G401 (cell line): ENCODE measurements at regions not wholly inside any gene's neighbourhood (a gene's known extent, or its start where the extent isn't known, plus 50 kb on each side); places are given as distances from the start of the nearest gene placed in this dataset.
A peak's percentile ranks its signal among the peaks of the same experiment; 100 is the strongest.
"Not testable (repeated sequence)": the region's sequence is repeated elsewhere in the genome, so short reads cannot be mapped to it uniquely, and the experiment has no call there.

Experiments
- DNase-seq: peaks from one replicate; pipeline ENCODE4 v3.0.0-alpha.2; 2015; ENCODE audit warnings: low spot score
- in situ Hi-C: cut with HindIII; loops from 2 replicates; pipeline ENCODE4 v1.10.0; 2016; ENCODE audit warnings: low sequenced_read_pairs, mixed read lengths

DNA sequence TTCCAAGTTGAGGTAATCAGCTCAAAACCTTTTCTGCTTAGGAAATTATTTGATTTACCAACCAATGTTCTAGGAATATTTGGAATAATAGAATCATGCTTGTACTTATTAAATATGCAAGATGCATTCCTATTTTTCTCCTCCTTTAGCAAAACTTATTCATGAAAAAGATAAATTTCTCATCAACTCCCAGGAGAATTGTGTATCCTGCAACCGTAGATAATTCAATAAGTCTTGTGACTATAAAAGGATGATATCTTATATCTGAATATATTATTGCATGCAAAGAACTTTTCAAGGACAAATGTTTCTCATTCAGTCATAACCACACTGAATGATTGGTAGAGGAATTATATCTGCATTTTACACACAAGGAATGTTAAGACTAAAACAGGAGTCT is 84.9 kb upstream of the CCNG1 start:
- in situ Hi-C loops, result no loop called here
- DNase-seq, result no peak

DNA sequence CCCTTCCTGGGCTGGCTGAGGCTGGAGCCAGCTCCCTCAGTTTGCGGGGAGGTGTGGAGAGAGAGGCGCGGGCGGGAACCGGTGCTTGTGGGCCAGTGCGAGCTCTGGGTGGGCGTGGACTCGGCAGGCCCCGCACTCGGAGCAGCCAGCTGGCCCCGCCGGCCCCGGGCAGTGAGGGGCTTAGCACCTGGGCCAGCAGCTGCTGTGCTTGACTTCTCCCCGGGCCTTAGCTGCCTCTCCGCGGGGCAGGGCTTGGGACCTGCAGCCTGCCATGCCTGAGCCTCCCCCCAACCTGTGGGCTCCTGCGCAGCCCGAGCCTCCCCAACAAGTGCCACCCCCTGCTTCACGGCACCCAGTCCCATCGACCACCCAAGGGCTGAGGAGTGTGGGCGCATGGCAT is 81.6 kb upstream of the CCNG1 start:
- in situ Hi-C loops, DNase-seq: not testable (repeated sequence)

DNA sequence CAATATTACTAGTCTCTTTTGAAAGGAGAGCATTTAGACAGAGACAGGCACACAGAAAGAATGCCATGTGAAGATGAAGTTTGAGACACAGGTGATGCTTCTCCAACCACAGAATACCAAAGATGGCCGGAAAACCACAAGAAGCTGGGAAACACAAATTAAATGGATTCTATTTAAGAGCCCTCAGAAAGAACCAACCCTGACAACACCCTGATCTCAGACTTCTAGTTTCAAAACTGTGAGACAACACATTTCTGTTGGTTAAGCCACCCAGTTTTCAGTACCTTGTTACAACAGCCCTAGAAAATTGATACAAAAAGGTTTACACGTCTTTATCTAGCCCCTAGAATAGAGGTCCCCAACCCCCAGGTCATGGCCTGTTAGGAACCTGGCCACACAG is 79.8 kb upstream of the CCNG1 start:
- in situ Hi-C loops, result no loop called here
- no peak for DNase-seq

DNA sequence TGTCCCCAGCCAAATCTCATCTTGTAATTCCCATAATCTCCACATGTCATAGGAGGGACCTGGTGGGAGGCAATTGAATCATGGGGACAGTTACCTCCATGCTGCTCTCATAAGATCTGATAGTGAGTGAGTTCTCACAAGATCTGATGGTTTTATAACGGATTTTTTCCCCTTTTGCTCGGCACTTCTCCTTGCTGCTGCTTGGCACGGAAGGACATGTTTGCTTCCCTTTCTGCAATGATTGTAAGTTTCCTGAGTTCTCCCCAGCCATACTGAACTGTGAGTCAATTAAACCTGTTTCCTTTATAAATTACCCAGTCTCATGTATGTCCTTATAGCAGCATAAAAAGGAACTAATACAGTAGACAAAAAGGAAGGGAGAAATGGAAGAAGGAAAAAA is 76.7 kb upstream of the CCNG1 start:
- DNase-seq, result no peak
- in situ Hi-C loops, result no loop called here

DNA sequence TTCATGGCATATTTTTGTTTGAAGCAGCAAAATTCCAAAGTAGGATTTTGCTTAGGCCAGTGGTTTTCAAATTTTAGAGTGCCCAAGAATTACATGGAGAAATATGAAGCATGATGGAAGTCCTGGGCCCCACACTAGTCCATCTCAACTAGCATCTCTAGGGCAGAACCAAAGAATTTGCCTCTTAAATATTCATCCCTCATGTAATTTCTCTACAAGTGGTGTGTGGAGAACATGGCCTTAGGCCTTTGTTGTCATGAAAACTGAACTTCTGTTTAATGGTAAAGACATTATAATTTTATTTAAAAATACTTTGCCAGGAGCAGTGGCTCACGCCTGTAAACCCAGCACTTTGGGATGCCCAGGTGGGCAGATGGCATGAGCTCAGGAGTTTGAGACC is 75.9 kb upstream of the CCNG1 start:
- in situ Hi-C loops, result no loop called here
- no peak for DNase-seq

DNA sequence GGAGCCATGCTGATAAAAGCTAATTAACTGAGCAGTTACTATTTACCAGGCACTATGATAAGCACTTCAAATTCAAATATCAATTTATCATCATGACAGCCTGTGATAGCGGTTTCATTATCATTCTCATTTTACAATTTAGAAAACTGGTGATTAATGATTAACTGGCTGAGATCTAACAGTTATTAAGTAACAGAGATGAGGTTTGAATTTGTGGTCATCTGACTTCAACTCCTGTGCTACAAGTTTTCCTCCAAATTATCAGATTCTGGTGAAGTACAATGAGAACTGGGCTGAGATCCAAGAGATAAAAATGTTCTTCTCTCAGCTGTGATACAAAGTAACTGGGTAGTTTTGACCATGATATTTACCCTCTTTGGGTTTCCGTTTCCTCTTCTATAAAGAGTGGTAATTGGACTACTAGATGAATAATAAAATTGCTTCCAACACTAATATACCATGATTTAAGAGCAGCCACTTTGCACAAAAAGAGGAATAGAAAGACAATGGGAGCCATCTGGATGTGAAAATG is 74.5 kb upstream of the CCNG1 start:
- in situ Hi-C loops, result no loop called here
- no peak for DNase-seq

DNA sequence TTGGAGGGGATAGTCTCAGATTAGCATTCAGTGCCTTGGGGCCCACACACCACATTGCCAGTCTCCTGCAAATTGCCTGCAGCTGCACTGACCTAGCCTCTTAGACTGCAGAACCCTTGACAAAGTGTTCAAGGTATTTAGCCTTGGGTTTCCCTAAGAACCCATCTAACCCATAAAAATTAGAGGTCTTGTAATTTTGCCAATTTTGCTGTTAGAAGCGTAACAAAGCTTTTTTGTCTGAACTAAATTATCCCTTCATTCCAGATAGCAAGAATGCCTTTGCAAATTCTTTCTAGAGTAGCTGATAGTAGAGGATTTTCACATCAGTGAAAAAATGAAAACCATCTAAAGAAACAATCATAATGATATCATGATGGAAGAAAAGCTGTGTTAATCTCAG is 74.0 kb upstream of the CCNG1 start:
- DNase-seq, result no peak
- in situ Hi-C loops, result no loop called here

DNA sequence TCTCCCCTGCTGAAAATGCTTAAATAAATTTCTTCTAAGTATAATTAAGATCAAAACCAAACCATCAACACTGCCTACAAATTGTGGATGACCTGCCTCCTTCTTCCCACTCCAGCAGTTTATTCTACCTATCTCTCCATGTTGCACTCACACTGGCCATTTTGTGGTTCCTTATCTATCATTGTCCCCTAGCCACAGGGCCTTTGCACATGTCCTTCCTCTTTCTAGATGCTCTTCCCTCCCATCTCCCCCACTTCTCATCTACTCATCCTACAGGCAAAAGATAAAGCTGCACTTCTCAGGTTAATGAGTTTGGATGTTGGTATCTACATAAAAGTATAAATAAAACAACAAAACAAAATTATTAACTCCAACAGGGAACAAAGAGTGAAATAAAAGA is 70.6 kb upstream of the CCNG1 start:
- in situ Hi-C loops, result no loop called here
- no peak for DNase-seq

DNA sequence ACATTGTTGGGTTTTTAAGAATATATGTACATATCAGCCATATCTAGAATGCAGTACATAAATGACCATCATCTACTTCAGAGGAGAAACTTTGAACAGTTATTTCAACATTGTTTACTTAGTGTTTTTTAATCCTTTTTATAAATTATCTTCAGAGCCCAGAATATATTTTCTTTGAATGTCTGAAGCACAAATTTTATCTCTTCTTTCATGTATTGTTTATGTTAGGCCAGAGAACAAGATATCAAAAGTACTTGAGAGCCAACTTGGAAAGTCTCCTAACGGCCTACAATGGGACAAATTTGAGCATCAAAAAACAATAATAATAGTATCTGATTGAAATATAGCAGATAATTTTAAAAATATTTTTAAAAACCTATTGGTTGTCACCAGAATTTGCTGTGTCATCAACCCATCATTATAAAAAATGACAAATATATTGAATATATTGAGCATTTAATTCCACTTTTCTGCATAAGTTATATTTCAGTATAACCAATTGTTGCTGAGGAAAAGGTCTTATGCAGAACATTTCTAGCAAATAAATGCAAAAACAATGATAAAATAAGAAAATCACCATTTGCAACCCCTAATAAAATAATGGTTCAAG is 67.5 kb upstream of the CCNG1 start:
- no peak for DNase-seq
- in situ Hi-C loops, result no loop called here

DNA sequence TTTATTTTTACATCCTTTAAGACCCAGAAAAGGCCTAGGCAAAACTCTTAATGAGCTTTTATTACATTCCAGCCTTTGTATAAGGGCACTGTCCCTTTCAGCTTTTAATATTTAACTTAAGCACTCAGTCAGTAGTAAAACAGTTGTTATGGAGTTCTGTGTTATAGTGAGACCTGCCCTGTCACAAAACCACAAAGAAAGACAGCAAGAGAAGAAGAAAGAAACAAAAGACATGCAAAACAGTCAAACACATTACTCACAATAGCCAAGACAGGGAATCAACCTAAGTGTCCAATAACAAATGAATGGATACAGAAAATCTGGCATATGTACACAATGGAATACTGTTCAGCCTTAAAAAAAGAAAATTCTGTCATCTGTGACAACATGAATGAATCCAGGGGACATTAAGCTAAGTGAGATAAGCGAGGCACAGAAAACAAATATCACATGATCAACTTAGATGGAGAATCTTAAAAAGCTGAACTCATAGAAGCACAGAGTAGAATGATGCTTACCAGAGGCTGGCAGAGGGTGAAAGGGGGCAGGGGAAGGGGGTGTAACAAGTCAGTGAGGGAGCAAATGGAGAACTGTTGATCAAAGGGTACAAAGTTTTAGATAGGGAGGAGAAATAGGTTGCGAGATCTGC is 63.8 kb upstream of the CCNG1 start:
- in situ Hi-C loops, result no loop called here
- DNase-seq, result no peak

DNA sequence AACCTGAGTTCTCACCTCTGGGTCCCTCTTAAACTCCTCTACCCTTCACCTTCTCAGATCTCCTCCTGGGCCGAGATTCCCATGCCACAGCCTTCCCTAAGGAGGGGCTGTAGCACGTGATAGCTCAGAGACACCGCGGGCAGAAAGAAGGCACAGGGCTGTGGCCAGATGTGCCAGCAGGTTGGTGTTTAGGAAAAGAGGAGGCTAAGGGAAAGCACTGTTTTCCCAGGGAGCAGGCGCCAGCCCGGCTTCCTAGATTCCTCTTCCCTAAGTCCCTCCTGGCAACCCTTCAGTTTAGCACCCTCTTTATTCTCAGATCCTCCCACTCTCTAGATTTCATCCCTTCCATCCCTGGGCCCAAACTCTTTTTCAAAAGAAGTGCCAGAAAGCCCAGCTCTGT is 59.4 kb upstream of the CCNG1 start:
- in situ Hi-C loops, result no loop called here
- DNase-seq, result no peak

DNA sequence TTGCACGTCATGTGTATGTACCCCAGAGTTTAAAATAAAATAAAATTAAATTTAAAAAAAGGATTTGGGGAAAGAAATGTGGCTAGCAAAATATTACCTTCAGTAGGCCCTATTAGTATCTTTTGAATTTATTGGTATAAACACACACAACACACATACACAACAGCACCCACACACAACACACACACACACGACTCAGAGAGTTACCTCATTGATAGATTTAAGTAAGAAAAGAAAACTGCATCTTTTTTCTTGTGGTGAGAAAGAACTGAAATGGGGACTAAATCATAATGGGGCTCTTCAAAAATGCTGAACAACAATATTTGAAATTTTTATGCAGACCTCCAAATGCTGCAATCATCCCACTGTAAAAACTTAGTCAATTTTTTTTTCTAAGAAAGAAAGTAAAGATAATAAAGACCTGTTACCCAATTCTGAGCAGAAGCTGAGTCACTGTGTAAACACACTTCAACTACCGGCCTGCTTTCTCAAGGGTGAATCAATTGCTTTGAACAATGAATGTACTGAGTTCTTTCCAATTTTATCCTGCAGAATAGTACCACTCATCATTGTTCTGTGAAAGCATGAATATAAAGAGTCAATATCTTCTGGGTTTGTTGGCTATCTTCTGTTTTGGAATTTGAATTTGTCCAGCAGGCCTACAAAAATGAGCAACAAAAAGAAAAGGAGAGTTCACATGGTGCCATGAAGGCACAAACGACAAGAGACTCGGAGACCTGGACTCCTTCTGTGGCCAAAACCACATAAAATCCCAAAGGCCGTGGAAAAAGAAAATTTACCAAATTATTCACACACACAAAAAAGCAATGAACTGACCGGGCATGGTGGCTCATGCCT is 57.9 kb upstream of the CCNG1 start:
- in situ Hi-C loops, result no loop called here
- no peak for DNase-seq

DNA sequence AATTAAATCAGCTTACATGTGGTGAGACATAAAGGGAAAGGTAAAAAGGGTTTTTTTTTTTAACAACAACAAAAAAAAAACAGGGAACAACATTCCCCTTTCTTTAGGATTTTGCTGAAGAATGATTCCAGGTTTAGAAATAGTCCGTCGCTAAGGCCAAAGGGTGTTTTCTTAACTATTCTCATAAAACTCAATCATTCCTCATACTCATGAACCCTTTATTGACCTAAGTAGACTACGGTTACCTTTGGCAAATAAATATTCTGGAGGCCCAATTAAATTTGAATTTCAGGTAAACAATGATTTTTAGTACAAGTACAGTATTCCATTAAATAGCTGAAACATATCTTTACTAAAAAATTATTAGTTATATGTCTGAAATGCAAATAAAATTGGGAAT is 55.6 kb upstream of the CCNG1 start:
- DNase-seq, result no peak
- in situ Hi-C loops, result no loop called here

DNA sequence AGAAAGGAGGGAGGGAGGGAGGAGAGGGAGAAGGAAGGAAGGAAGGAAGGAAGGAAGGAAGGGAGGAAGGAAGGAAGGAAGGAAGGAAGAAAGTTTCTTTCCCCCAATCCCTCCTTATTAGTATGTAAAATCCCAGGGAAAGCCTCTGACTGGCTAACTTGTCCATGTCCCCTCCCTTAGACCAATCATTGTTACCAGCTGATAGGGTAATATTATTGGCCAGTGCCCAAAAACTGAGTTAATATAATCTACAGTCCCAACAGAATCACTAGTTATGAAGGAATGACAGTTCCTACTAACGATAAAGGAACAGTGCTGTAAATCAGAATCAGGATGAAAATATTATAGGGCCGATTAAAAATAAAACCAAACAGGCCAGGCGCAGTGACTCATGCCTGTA is 53.6 kb upstream of the CCNG1 start:
- in situ Hi-C loops, result no loop called here
- DNase-seq, result no peak

DNA sequence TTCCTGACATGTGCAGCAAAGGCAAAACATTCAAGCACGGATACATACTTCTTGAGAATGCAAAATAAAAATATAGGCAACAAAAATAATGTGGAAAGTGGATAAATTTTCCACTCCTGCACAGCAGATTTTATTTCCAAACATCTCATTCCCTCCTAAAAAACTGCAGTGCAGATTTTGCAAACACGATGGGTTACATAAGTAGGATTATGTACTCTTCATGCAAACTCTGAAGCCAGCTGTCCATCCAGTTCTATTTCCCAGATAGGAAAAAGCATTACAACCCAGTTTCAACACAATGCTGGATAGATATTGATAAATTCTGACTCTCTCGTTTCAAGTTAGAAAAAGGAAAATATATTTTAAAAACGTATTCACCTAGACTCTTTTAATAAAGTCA is 52.7 kb upstream of the CCNG1 start:
- DNase-seq, result peak; percentile 15
- in situ Hi-C loops, result no loop called here

DNA sequence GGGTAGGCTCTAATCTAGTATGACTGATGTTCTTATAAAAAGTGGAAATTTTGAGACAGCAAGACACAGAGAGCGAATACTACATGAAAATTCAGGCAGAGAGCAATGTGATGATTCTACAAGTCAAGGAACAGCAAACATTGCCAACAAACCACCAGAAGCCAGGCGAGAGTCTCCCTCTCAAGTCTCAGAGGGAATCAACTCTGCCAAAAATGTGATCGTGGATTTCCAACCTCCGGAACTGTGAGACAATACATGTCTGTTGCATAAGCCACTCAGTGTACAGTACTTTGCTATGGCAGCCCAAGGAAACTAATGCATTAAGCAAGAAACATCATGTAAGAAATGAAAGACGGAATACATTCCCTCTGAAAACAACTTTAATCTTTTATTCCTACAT is 52.1 kb upstream of the CCNG1 start:
- peak; percentile 6 for DNase-seq
- in situ Hi-C loops, result no loop called here

DNA sequence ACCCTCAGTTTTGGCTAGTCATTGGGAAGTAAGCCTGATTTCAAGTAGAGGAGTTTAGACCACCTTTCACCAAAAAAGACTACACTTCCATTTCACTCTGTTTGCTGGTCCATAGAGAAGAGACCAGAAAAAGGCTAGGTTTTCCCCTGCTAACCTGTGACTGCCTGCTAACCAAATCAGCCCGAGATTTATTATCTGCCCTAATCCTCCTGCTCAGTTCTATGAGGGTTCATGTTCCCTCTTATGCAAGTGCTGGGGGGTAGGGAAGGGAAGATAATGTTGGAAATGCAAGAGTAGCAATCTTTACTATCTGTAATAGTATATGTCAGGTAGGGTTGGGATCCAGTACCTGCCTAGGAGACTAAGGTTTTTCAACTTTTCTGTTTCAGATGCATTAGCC is 51.6 kb upstream of the CCNG1 start:
- in situ Hi-C loops, result no loop called here
- no peak for DNase-seq

DNA sequence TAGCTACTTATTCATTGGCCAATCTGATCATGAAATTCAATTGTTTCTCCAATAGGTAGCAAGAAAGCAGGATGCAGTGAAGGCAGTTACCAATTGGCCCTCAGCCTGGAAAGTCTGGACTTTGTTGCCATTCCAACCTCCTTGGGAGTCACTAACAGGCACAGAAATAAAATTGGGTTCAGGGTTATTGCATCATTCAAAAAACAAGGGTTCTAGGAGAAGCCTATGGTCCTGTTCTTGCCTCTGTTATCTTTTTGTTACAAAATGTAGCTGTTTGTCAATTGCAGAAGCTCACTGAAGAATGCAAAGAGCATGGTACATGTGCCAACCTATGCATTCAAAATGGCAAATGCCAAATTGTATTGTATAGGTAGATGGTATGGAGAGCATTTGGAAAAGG is 51.0 kb upstream of the CCNG1 start:
- in situ Hi-C loops, result no loop called here
- DNase-seq, result no peak

DNA sequence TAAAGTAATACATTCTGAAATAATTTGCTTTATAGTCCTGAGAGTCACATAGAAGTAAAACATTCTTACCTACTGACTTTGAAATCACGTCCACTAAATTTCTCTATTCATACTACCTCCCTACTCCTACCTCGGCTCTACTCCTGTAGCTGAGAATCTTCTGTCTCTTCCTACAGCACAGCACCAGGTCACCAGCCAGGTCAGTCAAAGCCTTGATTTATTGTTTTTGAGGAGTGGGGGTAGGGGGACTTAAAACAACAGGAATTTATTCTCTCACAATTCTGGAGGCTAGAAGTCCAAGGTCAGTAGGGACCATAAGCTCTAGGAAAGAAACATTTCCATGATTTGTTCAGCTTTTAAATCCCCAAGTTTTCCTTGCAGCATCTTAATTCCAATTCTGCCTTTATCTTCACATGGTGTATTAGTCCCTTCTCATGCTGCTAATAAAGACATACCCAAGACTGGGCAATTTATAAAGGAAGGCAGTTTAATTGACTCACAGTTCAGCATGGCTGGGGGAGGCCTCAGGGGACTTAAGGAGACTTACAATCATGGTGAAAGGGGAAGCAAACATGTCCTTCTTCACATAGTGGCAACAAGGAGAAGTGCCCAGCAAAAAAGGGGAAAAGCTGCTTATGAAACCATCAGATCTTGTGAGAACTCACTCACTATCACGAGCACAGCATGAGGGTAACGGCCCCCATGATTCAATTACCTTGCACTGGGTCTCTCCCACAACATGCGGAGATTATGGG is 49.6 kb upstream of the CCNG1 start:
- in situ Hi-C loops, result no loop called here
- no peak for DNase-seq
